Thyroid gland (tissue), 4 donors: ENCODE measurements at regions not wholly inside any gene's neighbourhood (a gene's known extent, or its start where the extent isn't known, plus 50 kb on each side); places are given as distances from the start of the nearest gene placed in this dataset.

Source experiments
- DNase-seq, 2 donors: peaks; one replicate each; pipeline ENCODE4 v3.0.0-alpha.2; 2019
- H3K27ac ChIP-seq, 3 donors: fragments of 200-600 bp; sonication (generic); 1 replicate in 2 of 3; 2 replicates in 1 of 3; pipeline ENCODE4 v1.5.1; 2016 to 2019; ENCODE audit warnings: mild to moderate bottlenecking in 1 of 3, moderate library complexity in 1 of 3
- H3K27me3 ChIP-seq: fragments of 200-600 bp; sonication (generic); one replicate; pipeline ENCODE4 v1.5.1; 2019
- H3K36me3 ChIP-seq, 2 donors: fragments of 200-600 bp; sonication (generic); one replicate each; pipeline ENCODE4 v1.5.1; 2016 to 2019
- H3K4me1 ChIP-seq, 2 donors: fragments of 200-600 bp; sonication (generic); one replicate each; pipeline ENCODE4 v1.5.1; 2017 to 2019
- H3K4me3 ChIP-seq, 3 donors: fragments of 200-600 bp; sonication (generic); replicated peaks in 1 of 3; 1 replicate in 2 of 3; 2 replicates in 1 of 3; pipeline ENCODE4 v1.5.1; 2016; ENCODE audit warnings: mild to moderate bottlenecking in 1 of 3
- H3K9me3 ChIP-seq: fragments of 200-600 bp; sonication (generic); one replicate; pipeline ENCODE4 v1.5.1; 2017
- POLR2A ChIP-seq, 2 donors: fragments of 450-650 bp; IDR thresholded peaks; one replicate each; pipeline ENCODE4 v1.6.1; 2017; ENCODE audit warnings: antibody characterized with exemption in 2 of 2, mild to moderate bottlenecking in 2 of 2, moderate library complexity in 1 of 2
- WGBS, 2 donors: methylation state at CpG; one replicate each; pipeline ENCODE4 v1.1.5; 2017; 5-methylcytosine and 5-hydroxymethylcytosine counted together
- intact Hi-C: fragments of 100-400 bp; cut with DNase I; formaldehyde crosslinking; loops from one replicate; pipeline ENCODE4 v1.15.1; 2023
- TF ChIP-seq, protein P1 (sequence below), 6 experiments: fragments of 200-600 bp in 3 of 6; fragments of 450-650 bp in 3 of 6; sonication (generic) in 3 of 6; IDR thresholded peaks; one replicate each; pipeline ENCODE4 v1.5.1; 2016 to 2019; ENCODE audit warnings: antibody characterized with exemption in 6 of 6, mild to moderate bottlenecking in 2 of 6, inconsistent platforms in 1 of 6, moderate library complexity in 1 of 6

DNA sequence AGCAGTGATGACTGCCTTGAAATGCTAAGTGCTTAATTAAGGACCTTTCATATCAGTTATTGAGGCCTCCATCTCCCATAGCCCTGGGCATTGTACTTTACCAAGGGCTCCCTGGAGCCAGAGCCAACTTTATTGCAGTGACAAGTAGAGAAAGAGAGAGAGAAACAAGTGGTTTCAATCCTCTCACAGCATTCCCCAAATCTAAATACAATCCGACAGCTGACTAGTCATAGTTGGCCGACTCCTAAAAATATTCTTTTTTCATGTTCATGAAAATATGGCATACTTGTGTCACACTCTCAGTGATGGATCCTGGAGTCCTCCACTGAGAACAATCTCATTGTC, 127.0 kb upstream of the TFAP2D start:
- no peak overlapping the region for H3K27ac ChIP-seq
- H3K27me3 ChIP-seq: no peaks in the 10 kb centered on the region
- no peaks in the 10 kb centered on the region for H3K36me3 ChIP-seq
- intact Hi-C loops: no loop called here
- no peaks in the 10 kb centered on the region for H3K9me3 ChIP-seq
- H3K4me1 ChIP-seq: no peaks in the 10 kb centered on the region
- WGBS, 2 donors: 89 to 91% methylated on average over 2 of the region's 2 CpGs
- no peak for DNase-seq
- TF ChIP-seq, protein P1, sequence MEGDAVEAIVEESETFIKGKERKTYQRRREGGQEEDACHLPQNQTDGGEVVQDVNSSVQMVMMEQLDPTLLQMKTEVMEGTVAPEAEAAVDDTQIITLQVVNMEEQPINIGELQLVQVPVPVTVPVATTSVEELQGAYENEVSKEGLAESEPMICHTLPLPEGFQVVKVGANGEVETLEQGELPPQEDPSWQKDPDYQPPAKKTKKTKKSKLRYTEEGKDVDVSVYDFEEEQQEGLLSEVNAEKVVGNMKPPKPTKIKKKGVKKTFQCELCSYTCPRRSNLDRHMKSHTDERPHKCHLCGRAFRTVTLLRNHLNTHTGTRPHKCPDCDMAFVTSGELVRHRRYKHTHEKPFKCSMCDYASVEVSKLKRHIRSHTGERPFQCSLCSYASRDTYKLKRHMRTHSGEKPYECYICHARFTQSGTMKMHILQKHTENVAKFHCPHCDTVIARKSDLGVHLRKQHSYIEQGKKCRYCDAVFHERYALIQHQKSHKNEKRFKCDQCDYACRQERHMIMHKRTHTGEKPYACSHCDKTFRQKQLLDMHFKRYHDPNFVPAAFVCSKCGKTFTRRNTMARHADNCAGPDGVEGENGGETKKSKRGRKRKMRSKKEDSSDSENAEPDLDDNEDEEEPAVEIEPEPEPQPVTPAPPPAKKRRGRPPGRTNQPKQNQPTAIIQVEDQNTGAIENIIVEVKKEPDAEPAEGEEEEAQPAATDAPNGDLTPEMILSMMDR (IDR thresholded peaks at IDR 0.05): no peak
- no peak for TF ChIP-seq POLR2A (IDR thresholded peaks at IDR 0.05)
- H3K4me3 ChIP-seq: no peak overlapping the region

DNA sequence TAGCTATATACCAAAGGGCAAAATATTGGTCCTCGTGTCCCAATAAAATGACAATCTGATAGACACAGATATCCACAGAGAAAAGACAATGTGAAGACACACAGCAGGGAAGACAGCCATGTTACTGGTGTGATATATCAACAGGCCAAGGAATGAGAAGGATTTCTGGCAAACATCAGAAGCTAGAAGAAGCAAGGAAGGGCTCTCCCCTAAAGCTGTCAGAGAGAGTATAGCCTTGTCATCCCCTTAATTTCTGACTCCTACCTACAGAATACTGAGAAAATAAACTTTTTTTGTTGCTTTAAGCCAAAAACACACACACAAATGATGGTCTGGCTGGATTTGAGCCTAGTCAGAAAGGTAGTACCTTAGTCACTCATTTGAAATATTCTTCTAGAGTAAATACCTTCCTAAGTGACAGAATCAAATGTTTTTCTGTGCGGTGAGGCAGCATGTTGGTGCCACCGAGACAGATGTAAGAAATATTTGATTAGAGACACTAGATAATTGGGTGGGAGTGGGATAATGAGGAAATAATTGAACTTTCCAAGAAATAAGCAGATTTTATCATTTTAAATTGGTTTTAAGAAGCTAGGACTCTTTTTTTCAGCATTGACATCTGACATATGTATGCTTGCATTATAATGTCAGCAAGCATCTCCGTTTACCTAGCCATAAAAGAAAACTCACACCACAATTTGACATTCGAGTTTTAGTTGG, 123.4 kb upstream of the TFAP2D start:
- H3K4me1 ChIP-seq: no peaks in the 10 kb centered on the region
- H3K9me3 ChIP-seq: no peaks in the 10 kb centered on the region
- H3K36me3 ChIP-seq: no peaks in the 10 kb centered on the region
- H3K27ac ChIP-seq: no peak overlapping the region
- WGBS, 2 donors: 67 to 70% methylated on average over 5 of the region's 5 CpGs
- no peak overlapping the region for H3K4me3 ChIP-seq
- intact Hi-C loops: no loop called here
- TF ChIP-seq, protein P1 (IDR thresholded peaks at IDR 0.05): no peak
- no peak for TF ChIP-seq POLR2A (IDR thresholded peaks at IDR 0.05)
- no peaks in the 10 kb centered on the region for H3K27me3 ChIP-seq
- no peak for DNase-seq

DNA sequence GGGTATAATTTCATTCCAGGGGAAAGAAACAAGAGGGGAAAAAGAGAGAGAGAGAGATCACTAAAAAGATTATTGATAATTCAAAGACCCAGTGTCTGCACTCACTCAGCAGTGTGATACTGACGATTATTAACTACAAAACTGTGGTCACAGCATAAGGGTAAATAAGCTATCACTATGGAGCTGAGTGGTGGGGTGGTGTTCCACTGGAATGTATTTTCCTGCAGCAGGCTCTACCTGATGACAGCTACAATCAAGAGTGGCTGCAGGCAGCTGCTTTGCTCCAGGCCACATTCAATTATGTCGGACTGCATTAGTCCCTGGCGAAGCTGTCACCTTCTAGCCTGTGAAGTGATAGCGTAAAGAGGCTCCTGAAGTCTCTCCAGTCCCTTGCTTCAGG, 122.2 kb upstream of the TFAP2D start:
- 22 to 25% methylated on average over 4 of the region's 4 CpGs for WGBS, 2 donors
- H3K27ac ChIP-seq: no peak overlapping the region
- H3K4me1 ChIP-seq: no peaks in the 10 kb centered on the region
- no peaks in the 10 kb centered on the region for H3K36me3 ChIP-seq
- H3K4me3 ChIP-seq: no peak overlapping the region
- no peaks in the 10 kb centered on the region for H3K9me3 ChIP-seq
- no peak for TF ChIP-seq POLR2A (IDR thresholded peaks at IDR 0.05)
- TF ChIP-seq, protein P1 (IDR thresholded peaks at IDR 0.05): no peak
- no peak for DNase-seq
- H3K27me3 ChIP-seq: no peaks in the 10 kb centered on the region
- intact Hi-C loops: no loop called here

DNA sequence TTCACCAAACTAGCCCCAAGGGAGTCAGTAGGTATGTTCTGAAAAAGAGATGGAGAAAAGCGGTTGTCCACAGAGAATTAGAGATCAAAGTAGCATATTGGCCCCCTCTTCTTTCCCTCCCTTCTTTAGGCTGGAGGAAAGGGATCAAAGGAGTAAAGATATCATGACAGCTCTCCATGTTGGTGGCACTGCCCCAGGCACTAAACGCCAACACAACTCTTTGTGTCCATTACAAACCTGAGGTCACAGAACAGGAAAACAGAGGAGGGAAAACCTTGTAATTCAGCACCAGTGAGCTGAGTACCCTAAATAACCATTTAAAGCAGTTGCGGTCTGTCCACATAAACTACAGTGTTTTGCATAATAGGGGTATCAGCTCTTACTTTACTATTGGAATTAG, 113.0 kb upstream of the TFAP2D start:
- DNase-seq: no peak
- H3K27ac ChIP-seq: no peak overlapping the region
- H3K9me3 ChIP-seq: no peaks in the 10 kb centered on the region
- no peaks in the 10 kb centered on the region for H3K4me1 ChIP-seq
- WGBS, 2 donors: 74 to 80% methylated on average over 3 of the region's 3 CpGs
- intact Hi-C loops: loop anchor here (10.0 kb wide), 1 partner anchor 475 kb away; no protein-coding TSS in a partner anchor
- no peaks in the 10 kb centered on the region for H3K27me3 ChIP-seq
- no peaks in the 10 kb centered on the region for H3K36me3 ChIP-seq
- no peak for TF ChIP-seq POLR2A (IDR thresholded peaks at IDR 0.05)
- TF ChIP-seq, protein P1 (IDR thresholded peaks at IDR 0.05): no peak
- H3K4me3 ChIP-seq: no peak overlapping the region

DNA sequence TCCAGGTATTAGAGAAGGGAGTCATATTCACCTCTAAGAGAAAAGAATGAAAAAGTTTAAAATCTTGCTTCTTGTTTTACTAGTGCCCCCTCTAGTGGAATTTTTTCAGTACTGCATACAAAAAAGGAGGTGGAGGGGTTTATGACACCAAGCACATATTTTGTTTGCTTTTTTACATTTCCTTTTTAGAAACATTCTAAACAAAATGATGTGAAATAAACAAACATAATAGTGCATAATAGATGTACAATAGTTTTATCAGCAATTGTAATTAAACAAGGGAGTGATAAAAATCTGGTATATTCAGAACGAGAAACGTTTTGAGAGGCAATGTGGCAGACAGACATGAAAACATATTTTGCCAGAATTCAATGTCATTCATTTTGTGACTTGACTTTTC, 111.0 kb upstream of the TFAP2D start:
- no peaks in the 10 kb centered on the region for H3K36me3 ChIP-seq
- no peaks in the 10 kb centered on the region for H3K9me3 ChIP-seq
- H3K4me3 ChIP-seq: no peak overlapping the region
- intact Hi-C loops: loop anchor here (10.0 kb wide), 1 partner anchor 477 kb away; no protein-coding TSS in a partner anchor
- H3K27me3 ChIP-seq: no peaks in the 10 kb centered on the region
- no peak for DNase-seq
- H3K4me1 ChIP-seq: no peaks in the 10 kb centered on the region
- TF ChIP-seq, protein P1 (IDR thresholded peaks at IDR 0.05): peak in 5 of 6 experiments; percentile 21 to 73 (median 48)
- no peak for TF ChIP-seq POLR2A (IDR thresholded peaks at IDR 0.05)
- no peak overlapping the region for H3K27ac ChIP-seq
- 59% methylated on average over 2 of the region's 2 CpGs for WGBS, 2 donors
